A673 (cell line): ENCODE measurements at regions not wholly inside any gene's neighbourhood (a gene's known extent, or its start where the extent isn't known, plus 50 kb on each side); places are given as distances from the start of the nearest gene placed in this dataset.

Source experiments
- BruUV-seq: library from RNA; stranded (reverse); fragments of 400-500 nt; replicated peaks from 2 replicates; lab custom pipeline; 2021; lab: Mats Ljungman, UMichigan
- CTCF ChIA-PET: fragments of 300-600 bp; sonication (Branson Sonifier 250); formaldehyde crosslinking; loops from one replicate; lab custom pipeline; 2022; ENCODE audit warnings: antibody characterized with exemption; lab: Charles Lee
- POLR2A ChIA-PET: fragments of 300-600 bp; sonication (Branson Sonifier 250); formaldehyde crosslinking; loops from one replicate; lab custom pipeline; 2022; ENCODE audit warnings: antibody characterized with exemption; ENCODE audit not compliant: low non-redundant PET; lab: Charles Lee
- DNase-seq: peaks from one replicate; pipeline ENCODE4 v3.0.0-alpha.2; 2015; ENCODE audit warnings: low spot score
- H3K27ac ChIP-seq: fragments of 200-600 bp; sonication (generic); 2 replicates; pipeline ENCODE4 v1.5.1; 2016; ENCODE audit warnings: mixed run types, low read depth, mild to moderate bottlenecking, mixed read lengths, antibody characterized with exemption, low read length; ENCODE audit not compliant: poor library complexity, severe bottlenecking
- H3K27me3 ChIP-seq: fragments of 200-600 bp; sonication (generic); replicated peaks from 2 replicates; pipeline ENCODE4 v1.6.1; 2017; ENCODE audit warnings: mixed run types, low read depth, mild to moderate bottlenecking, mixed read lengths, antibody characterized with exemption, low read length; ENCODE audit not compliant: insufficient read depth, poor library complexity
- H3K36me3 ChIP-seq: fragments of 200-600 bp; sonication (generic); 2 replicates; pipeline ENCODE4 v1.6.1; 2016; ENCODE audit warnings: mixed run types, mild to moderate bottlenecking, mixed read lengths, antibody characterized with exemption, low read length; ENCODE audit not compliant: insufficient read depth, poor library complexity, severe bottlenecking
- H3K4me1 ChIP-seq: fragments of 200-600 bp; sonication (generic); 2 replicates; pipeline ENCODE4 v1.6.1; 2017; ENCODE audit warnings: mixed run types, mild to moderate bottlenecking, mixed read lengths, antibody characterized with exemption, low read length; ENCODE audit not compliant: insufficient read depth, poor library complexity, severe bottlenecking
- H3K4me3 ChIP-seq: fragments of 200-600 bp; sonication (generic); 2 replicates; pipeline ENCODE4 v1.5.1; 2016; ENCODE audit warnings: low read depth, mixed run types, mild to moderate bottlenecking, mixed read lengths, low read length; ENCODE audit not compliant: poor library complexity, severe bottlenecking
- H3K9me3 ChIP-seq: fragments of 200-600 bp; sonication (generic); 2 replicates; pipeline ENCODE4 v1.6.1; 2016; ENCODE audit warnings: mixed run types, low read depth, mild to moderate bottlenecking, mixed read lengths, antibody characterized with exemption, low read length; ENCODE audit not compliant: poor library complexity, severe bottlenecking
- EZH2 ChIP-seq: fragments of 200-600 bp; sonication (generic); IDR thresholded peaks from 2 replicates; pipeline ENCODE4 v1.6.1; 2017; ENCODE audit warnings: borderline replicate concordance, low read depth, mild to moderate bottlenecking, mixed read lengths, antibody characterized with exemption, low read length; ENCODE audit not compliant: poor library complexity, severe bottlenecking
- intact Hi-C: fragments of 100-400 bp; cut with micrococcal nuclease; formaldehyde crosslinking; loops from one replicate; pipeline ENCODE4 v1.10.0; 2022; ENCODE audit not compliant: unreplicated experiment
- TF ChIP-seq, protein P1 (sequence below): fragments of 300-800, 200-600 bp; sonication (generic); conservative IDR thresholded peaks from 2 replicates; pipeline ENCODE4 v1.5.1; 2017; ENCODE audit warnings: low read depth, mild to moderate bottlenecking, antibody characterized with exemption, low read length, moderate library complexity, mixed read lengths

GRCh38 chr11:69576069-69576782 lies 64.7 kb upstream of the CCND1 start:
- Histone ChIP-seq H3K36me3 (no peaks in the 10 kb centered on the region), H3K4me3 (no peak overlapping the region), H3K4me1 (no peaks in the 10 kb centered on the region), H3K27ac (no peak overlapping the region), H3K9me3 (no peaks in the 10 kb centered on the region), H3K27me3 (no peaks in the 10 kb centered on the region)
- ChIA-PET CTCF (no interaction called here), POLR2A (no interaction called here)
- no TSS peak for BruUV-seq
- DNase-seq: no peak
- TF ChIP-seq EZH2: no peak
- TF ChIP-seq, protein P1, sequence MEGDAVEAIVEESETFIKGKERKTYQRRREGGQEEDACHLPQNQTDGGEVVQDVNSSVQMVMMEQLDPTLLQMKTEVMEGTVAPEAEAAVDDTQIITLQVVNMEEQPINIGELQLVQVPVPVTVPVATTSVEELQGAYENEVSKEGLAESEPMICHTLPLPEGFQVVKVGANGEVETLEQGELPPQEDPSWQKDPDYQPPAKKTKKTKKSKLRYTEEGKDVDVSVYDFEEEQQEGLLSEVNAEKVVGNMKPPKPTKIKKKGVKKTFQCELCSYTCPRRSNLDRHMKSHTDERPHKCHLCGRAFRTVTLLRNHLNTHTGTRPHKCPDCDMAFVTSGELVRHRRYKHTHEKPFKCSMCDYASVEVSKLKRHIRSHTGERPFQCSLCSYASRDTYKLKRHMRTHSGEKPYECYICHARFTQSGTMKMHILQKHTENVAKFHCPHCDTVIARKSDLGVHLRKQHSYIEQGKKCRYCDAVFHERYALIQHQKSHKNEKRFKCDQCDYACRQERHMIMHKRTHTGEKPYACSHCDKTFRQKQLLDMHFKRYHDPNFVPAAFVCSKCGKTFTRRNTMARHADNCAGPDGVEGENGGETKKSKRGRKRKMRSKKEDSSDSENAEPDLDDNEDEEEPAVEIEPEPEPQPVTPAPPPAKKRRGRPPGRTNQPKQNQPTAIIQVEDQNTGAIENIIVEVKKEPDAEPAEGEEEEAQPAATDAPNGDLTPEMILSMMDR: no peak
- intact Hi-C loops: no loop called here

GRCh38 chr11:69578167-69578566 lies 62.8 kb upstream of the CCND1 start:
- BruUV-seq: no TSS peak
- intact Hi-C loops: no loop called here
- Histone ChIP-seq H3K4me1 (peaks cover 6% of the 10 kb centered on the region), H3K27ac (no peak overlapping the region), H3K4me3 (no peak overlapping the region), H3K27me3 (no peaks in the 10 kb centered on the region), H3K9me3 (no peaks in the 10 kb centered on the region), H3K36me3 (no peaks in the 10 kb centered on the region)
- no peak for DNase-seq
- ChIA-PET POLR2A (no interaction called here), CTCF (no interaction called here)
- TF ChIP-seq, protein P1: no peak
- no peak for TF ChIP-seq EZH2

DNA sequence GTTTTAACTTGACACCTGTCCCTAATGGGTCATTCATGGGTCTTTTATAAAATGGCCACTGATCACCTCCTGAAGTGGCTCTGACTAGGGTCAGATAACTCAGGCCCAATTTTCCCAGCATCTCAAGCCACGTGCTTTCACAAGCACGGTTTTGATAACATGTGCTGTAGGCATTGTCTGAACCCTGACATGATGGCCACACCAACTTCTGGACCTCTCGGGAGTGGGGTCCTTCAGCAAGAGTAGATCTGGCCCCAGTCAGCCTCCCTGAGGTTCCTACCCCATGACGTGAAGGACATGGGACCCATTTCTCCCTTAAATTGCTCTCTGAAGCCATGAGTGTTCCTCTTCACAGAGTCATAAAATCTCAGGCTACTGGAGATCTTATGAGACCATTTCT lies 60.4 kb upstream of the CCND1 start:
- Histone ChIP-seq H3K27ac (no peak overlapping the region), H3K9me3 (no peaks in the 10 kb centered on the region), H3K4me1 (peaks cover 6% of the 10 kb centered on the region), H3K4me3 (no peak overlapping the region), H3K27me3 (no peaks in the 10 kb centered on the region), H3K36me3 (no peaks in the 10 kb centered on the region)
- POLR2A ChIA-PET: no interaction called here
- no peak for TF ChIP-seq EZH2
- TF ChIP-seq, protein P1: no peak
- no TSS peak for BruUV-seq
- CTCF ChIA-PET: no interaction called here
- no peak for DNase-seq
- intact Hi-C loops: no loop called here
